Stimulated activated CD4-positive, alpha-beta T cell treated with anti-CD3 and anti-CD28 coated beads, TNF-alpha, amount 100 ng/mL, for 48 hours (primary cell): ENCODE measurements at regions not wholly inside any gene's neighbourhood (a gene's known extent, or its start where the extent isn't known, plus 50 kb on each side); places are given as distances from the start of the nearest gene placed in this dataset.

ENCODE experiments used
- DNase-seq, 3 donors: peaks; one replicate each; pipeline ENCODE4 v3.0.0-alpha.2; 2020; ENCODE audit warnings: low read depth in 3 of 3

DNA sequence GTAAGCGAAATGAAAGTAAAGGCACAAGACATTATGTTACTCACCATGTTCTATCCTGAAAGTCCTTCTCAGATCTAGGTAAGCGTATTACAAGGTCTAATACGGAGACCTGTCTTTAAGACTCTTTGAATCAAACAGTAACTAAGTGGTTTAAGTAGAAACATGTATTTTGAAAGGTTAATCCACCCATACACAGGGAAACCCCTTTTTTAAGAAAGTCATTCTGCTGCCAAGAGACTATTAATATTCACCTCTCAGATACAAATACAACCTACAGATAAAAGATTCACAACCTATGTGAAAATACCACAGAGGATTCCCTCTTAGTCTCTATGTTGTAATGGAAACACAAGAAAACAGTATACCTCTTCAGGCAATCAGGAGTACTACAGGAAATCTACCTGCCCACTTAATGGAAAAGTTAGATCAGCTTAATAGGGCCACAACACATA is 63.2 kb upstream of the TNIP3 start:
- no peak for DNase-seq

DNA sequence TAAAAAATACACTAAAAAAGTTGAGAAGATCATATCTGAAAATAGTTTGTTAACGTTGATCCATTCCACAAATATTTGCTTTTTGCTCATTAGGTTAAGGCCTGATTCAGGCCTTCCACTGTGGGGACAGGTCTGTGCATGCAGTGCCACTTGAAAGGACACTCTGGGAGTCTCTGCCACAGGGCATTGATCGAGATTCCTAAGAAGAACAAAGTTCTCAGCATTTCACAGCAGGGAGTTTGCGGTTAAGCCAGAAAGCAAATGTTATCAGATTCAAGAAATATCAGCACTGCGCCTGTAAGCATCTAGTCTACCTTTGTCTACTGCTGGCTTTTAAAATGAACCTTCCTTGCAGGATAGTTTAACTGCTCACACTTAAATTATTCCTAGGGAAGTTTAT is 62.2 kb upstream of the TNIP3 start:
- no peak for DNase-seq

DNA sequence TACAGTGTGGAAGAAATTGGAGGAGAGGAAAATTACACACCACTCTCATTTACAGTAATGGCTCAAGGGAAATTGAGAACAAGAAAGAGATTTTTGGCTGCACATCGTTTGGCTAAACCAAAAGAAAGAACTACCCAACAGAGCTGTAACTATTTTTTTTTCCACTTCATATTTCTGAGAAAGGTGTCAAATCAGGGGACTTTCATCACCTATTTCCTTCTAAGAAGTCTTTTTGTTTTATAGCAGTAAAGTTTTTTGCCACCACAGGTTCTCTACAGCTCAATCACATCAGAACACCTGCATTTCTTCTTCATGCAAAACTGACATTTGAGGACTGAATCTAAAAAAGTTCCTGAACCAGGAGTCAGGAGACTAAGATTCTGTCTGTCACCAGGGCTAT is 57.5 kb upstream of the TNIP3 start:
- DNase-seq: no peak

DNA sequence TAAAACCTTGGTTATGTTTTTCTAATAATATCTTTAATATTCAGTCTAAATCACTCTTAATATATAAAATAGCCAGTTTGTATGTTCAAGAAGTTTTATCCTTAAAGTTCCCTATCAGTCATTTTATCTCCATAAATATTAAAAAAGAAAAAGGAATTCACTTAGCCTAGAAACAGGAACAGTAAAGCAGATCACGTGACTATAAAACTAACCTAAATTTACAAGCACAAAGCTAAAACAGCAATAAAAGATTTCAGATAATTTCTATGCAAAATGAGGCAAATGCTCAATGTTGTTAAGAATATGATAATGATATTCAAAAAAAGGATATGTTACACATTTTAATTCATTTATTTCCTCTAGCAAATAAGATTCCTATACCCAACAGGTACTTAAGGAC is 57.1 kb upstream of the TNIP3 start:
- DNase-seq: no peak

DNA sequence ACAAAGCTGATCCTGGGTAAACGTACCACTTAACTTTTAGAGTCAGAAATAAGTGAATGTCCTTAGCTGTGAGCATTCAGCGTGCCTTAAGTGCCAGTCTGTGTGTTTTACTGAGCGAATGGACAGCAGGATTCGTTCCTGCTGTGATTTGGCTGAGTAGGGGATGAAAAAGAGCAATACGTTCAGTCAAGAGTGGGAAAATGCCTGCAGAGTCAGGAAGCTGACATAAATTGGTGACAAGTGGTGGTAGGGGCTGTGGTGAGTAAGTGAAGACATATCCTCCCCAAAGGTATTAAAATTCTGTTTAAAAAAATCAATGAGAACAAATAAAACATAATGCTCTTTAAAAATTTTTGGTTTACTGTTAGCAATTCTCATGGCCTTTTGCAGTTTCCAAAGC is 56.6 kb upstream of the TNIP3 start:
- no peak for DNase-seq

DNA sequence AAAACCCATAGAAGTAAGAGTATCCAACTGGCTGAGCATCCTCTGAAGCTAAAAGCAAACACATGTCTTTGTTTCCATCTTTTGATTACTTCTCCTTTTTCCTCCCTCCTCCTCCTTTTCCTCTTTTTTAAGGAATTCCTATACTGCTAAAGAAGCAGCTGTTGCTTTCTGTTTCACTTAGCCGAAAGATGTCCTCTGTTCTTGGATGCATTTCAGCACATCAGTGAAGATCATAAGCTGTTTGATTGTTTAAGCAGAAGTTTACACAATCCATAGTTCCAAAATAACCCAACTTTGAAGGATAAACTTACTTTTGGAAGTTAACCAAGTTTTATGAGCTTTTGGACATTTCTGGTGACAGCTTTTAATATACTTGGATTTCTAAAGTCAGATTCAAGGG is 55.1 kb upstream of the TNIP3 start:
- DNase-seq: no peak

DNA sequence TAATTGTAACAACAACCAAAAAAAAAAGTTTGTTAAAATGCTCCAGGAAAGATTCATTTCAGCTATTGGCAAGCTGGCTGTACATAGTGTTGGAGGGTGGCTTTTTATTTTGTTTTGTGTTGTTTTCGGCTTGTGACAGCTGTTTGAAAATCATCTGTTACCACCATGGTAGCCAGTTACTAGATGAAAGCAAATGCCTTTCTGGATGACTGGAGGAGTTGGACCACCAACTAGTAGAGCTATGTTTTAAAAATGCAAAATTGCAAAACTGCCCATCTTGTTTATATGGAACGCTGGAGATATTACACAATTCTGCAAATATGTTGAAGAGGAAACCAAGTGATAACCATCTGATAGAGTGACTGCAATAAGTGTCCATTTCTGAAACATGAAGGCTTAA is 53.2 kb upstream of the TNIP3 start:
- DNase-seq: no peak

DNA sequence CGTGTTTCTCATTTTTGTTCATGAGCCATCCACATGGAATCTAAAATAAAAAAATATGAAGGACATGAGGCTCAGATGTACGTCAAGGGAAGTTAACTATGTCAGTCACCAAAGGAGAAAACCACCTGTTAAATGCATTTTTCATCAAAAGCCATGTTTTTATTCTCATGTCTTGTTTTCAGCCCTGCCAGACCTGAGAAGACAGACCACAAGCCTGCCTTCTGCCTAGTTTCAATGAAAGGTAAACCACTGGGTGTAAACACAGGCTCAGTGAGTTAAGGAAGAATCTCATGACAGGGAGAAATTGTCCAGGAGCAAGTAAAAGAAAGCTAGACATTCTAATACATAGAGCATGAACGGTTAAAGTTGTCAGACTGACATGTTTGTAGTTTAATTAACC is 52.3 kb upstream of the TNIP3 start:
- no peak for DNase-seq

DNA sequence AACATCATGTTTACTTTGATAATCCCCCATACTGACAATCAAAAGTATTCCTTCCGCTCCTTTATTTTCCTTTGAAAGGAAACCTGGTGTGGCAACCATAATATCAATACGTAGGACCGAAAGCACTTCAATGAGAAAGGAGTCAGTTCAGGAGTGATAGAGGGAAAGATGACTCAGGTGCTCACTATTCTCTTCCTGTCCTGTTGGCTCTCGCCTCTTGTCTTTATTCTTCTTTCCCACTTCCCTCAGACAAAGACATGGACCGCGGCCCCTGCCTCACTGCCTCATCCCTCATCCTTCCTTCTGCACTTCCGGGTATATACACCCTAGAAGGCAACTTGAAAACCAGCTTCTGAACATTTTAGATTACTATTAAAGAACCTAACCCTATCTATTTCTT is 49.8 kb upstream of the TNIP3 start:
- DNase-seq: no peak
